ENCODE measurements at regions not wholly inside any gene's neighbourhood (a gene's known extent, or its start where the extent isn't known, plus 50 kb on each side); places are given as distances from the start of the nearest gene placed in this dataset.

- TF ChIP-seq, protein P1, sequence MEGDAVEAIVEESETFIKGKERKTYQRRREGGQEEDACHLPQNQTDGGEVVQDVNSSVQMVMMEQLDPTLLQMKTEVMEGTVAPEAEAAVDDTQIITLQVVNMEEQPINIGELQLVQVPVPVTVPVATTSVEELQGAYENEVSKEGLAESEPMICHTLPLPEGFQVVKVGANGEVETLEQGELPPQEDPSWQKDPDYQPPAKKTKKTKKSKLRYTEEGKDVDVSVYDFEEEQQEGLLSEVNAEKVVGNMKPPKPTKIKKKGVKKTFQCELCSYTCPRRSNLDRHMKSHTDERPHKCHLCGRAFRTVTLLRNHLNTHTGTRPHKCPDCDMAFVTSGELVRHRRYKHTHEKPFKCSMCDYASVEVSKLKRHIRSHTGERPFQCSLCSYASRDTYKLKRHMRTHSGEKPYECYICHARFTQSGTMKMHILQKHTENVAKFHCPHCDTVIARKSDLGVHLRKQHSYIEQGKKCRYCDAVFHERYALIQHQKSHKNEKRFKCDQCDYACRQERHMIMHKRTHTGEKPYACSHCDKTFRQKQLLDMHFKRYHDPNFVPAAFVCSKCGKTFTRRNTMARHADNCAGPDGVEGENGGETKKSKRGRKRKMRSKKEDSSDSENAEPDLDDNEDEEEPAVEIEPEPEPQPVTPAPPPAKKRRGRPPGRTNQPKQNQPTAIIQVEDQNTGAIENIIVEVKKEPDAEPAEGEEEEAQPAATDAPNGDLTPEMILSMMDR (IDR thresholded peaks at IDR 0.05): no peak
- TF ChIP-seq ZFX (IDR thresholded peaks at IDR 0.05; ENCODE audit: borderline replicate concordance): no peak
These were observed 427.5 kb downstream of the PIK3R1 start for GRCh38 chr5:68643064-68643463.
